ENCODE measurements at regions not wholly inside any gene's neighbourhood (a gene's known extent, or its start where the extent isn't known, plus 50 kb on each side); places are given as distances from the start of the nearest gene placed in this dataset.
A peak's percentile ranks its signal among the peaks of the same experiment; 100 is the strongest.

DNA sequence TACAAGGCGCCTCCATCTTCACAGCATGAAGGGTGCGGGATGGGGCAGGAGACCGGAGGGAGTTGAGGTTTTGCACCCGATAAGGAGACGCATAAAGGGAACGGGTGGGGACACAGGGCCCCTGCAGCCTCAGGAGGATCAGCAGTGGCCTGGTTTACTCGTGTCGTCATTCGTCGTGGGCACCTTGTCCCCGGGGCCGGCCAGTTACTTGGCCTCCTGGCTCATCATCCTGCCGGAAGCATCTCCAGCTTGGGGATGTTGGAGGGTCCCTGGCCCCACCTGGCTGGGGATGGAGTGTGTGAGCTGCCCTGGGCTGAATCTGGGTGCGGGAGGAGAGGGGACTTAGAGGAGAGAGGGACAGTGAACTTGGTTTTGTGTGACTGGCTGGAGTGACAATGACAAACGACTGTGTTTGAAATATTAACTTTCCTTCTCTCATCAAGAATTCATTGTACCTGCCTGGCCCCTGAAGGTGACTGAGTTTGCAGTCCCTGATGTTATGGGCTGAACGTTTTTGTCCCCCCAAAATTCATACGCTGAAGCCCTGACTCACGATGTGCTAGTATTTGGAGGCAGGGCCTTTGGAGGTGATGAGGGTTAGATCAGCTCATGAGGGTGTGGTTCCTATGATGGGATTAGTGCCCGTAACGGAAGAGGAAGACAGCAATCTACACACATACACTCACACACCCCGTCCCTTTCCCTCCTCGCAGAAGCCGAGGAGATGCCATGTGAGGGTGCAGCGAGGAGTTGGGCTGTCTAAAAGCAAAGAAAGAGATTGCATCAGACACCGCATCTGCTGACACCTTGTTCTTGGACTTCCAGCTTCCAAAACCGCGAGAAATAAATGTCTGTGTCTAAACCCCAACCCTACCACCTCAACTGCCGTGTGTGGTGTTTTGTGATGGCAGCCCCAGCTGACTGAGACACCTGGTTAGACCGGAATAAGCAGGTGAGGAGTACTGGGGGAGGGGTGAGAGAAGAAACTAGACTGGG is 65.0 kb upstream of the MAP3K4 start:
- no peak overlapping the region for H2BK15ac ChIP-seq (ENCODE audit: low read length)
- no peaks in the 10 kb centered on the region for H4K20me1 ChIP-seq (replicated peaks in 1 of 2; ENCODE audit: control insufficient read depth in 1 of 2, insufficient read depth in 2 of 2, low read length in 2 of 2)
- H3K18ac ChIP-seq (ENCODE audit: extremely low read depth, low read length) = no peak overlapping the region
- no peak for TF ChIP-seq CBX5 (IDR thresholded peaks at IDR 0.05; ENCODE audit: low read depth, low read length)
- TF ChIP-seq TCF12 (IDR thresholded peaks at IDR 0.05; ENCODE audit: low read depth, low read length) = no peak
- TF ChIP-seq, protein P1, sequence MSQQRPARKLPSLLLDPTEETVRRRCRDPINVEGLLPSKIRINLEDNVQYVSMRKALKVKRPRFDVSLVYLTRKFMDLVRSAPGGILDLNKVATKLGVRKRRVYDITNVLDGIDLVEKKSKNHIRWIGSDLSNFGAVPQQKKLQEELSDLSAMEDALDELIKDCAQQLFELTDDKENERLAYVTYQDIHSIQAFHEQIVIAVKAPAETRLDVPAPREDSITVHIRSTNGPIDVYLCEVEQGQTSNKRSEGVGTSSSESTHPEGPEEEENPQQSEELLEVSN (IDR thresholded peaks at IDR 0.05) = 0 out of 2 replicates have a peak, but pooled peaks have one; percentile 15
- no peak for DNase-seq (ENCODE audit: low read depth in 1 of 2, low spot score in 2 of 2)
- no peak overlapping the region for H4K91ac ChIP-seq (replicated peaks; ENCODE audit: insufficient read length, low read length)
- 0 out of 2 replicates have a peak overlapping the region, but pooled peaks have one; percentile 36 for H2AFZ ChIP-seq (ENCODE audit: low read length)
- H3K4me3 ChIP-seq (ENCODE audit: extremely low read depth in 1 of 4, insufficient read depth in 2 of 4, low read depth in 3 of 4, low read length in 4 of 4) = no peak overlapping the region
- H3K79me1 ChIP-seq (ENCODE audit: low read depth, low read length) = no peaks in the 10 kb centered on the region
- no peak overlapping the region for H2BK120ac ChIP-seq (replicated peaks; ENCODE audit: low read depth, low read length)
- peaks cover 0 to 2% (median under 1%) of the 10 kb centered on the region in 4 experiments; a peak in 6 of 7 replicates for H3K4me1 ChIP-seq (replicated peaks in 1 of 4; ENCODE audit: control insufficient read depth in 3 of 4, insufficient read depth in 4 of 4, low read length in 3 of 4)
- H3K27ac ChIP-seq (ENCODE audit: low read depth, low read length) = no peak overlapping the region
- H3K14ac ChIP-seq (ENCODE audit: insufficient read length) = no peak overlapping the region
- no peak for FAIRE-seq
- H3K4me2 ChIP-seq (ENCODE audit: insufficient read depth in 1 of 2, low read depth in 2 of 2, low read length in 2 of 2) = no peak overlapping the region
- 93% methylated on average over 26 of the region's 29 CpGs; no CpG with 5 or more reads in 1 of the 2 experiments for WGBS, 2 experiments (ENCODE audit: extremely low coverage in 1 of 2, insufficient coverage in 1 of 2, insufficient read length in 1 of 2, insufficient replicate concordance in 2 of 2, low coverage in 1 of 2, low lambda C conversion rate in 2 of 2, missing lambda C conversion rate in 1 of 2)
- no peak overlapping the region for H3K9ac ChIP-seq (replicated peaks in 1 of 4; ENCODE audit: extremely low read depth in 1 of 4, low read depth in 3 of 4, low read length in 3 of 4)
- no peak overlapping the region for H2BK12ac ChIP-seq (ENCODE audit: low read depth, low read length)
- ChIA-PET CTCF (ENCODE audit: partially characterized antibody) (interaction anchor here (0.7 to 4.0 kb wide), 4 partner anchors 29 to 447 kb away, joined by 3 to 16 read pairs (median 6); no protein-coding TSS in a partner anchor), POLR2A (ENCODE audit: partially characterized antibody) (no interaction called here)
- no peak overlapping the region for H3K56ac ChIP-seq (replicated peaks; ENCODE audit: insufficient read length, low read depth, low read length)
- H2AK5ac ChIP-seq (ENCODE audit: low read depth, low read length) = no peak overlapping the region
- 0 out of 2 replicates have a peak overlapping the region, but pooled peaks have one; percentile 39 for H2BK5ac ChIP-seq (ENCODE audit: low read depth, low read length)
- peaks cover 3% of the 10 kb centered on the region; the same call in 1 of the 2 replicates for H3K23me2 ChIP-seq (ENCODE audit: low read depth, low read length)
- H3K9me3 ChIP-seq (ENCODE audit: insufficient read depth in 2 of 2, low read depth in 1 of 2, low read length in 1 of 2) = peaks cover 0 to 3% of the 10 kb centered on the region in 2 experiments; a peak in 1 of 4 replicates
- H2BK20ac ChIP-seq (ENCODE audit: low read length) = no peak overlapping the region
- H3K23ac ChIP-seq (ENCODE audit: insufficient read length) = no peak overlapping the region
- H3K36me3 ChIP-seq (ENCODE audit: control insufficient read depth in 2 of 4, insufficient read depth in 4 of 4, low read length in 3 of 4) = no peaks in the 10 kb centered on the region
- H4K8ac ChIP-seq (ENCODE audit: extremely low read depth, insufficient read depth, low read length) = peak overlapping the region; percentile 44; the same call in 1 of the 2 replicates
- no peak overlapping the region for H4K5ac ChIP-seq (ENCODE audit: insufficient read length, low read depth, low read length)
- peaks cover 0 to 6% (median 4%) of the 10 kb centered on the region in 4 experiments; a peak in 3 of 7 replicates for H3K27me3 ChIP-seq (replicated peaks in 1 of 4; ENCODE audit: control insufficient read depth in 3 of 4, extremely low read depth in 1 of 4, insufficient read depth in 3 of 4, low read length in 3 of 4)
- no peak overlapping the region for H3K4ac ChIP-seq (replicated peaks; ENCODE audit: insufficient read length, low read depth, low read length)
- no peaks in the 10 kb centered on the region for H3K79me2 ChIP-seq (ENCODE audit: control insufficient read depth in 1 of 2, insufficient read depth in 2 of 2, low read length in 2 of 2)
